H9 (cell line): ENCODE measurements at regions not wholly inside any gene's neighbourhood (a gene's known extent, or its start where the extent isn't known, plus 50 kb on each side); places are given as distances from the start of the nearest gene placed in this dataset.

Experiments used
- DNase-seq: peaks from one replicate; pipeline ENCODE4 v3.0.0-alpha.2; 2017
- H2AFZ ChIP-seq: one replicate; pipeline ENCODE4 v1.6.1; 2013; ENCODE audit warnings: mild to moderate bottlenecking, low read length, control low read depth, moderate library complexity
- H2AK5ac ChIP-seq: 2 replicates; pipeline ENCODE4 v1.6.1; 2013; ENCODE audit warnings: low read length, control low read depth, mixed read lengths; ENCODE audit not compliant: insufficient read length
- H2BK120ac ChIP-seq: one replicate; pipeline ENCODE4 v1.6.1; 2013; ENCODE audit warnings: low read depth, mild to moderate bottlenecking, low read length, control low read depth, inconsistent platforms; ENCODE audit not compliant: poor library complexity, severe bottlenecking
- H2BK12ac ChIP-seq: 2 replicates; pipeline ENCODE4 v1.6.1; 2013; ENCODE audit warnings: low read length, control low read depth, mixed read lengths, low read depth; ENCODE audit not compliant: insufficient read length
- H2BK15ac ChIP-seq: 2 replicates; pipeline ENCODE4 v1.6.1; 2013; ENCODE audit warnings: low read depth, low read length, control low read depth
- H2BK20ac ChIP-seq: one replicate; pipeline ENCODE4 v1.6.1; 2013; ENCODE audit warnings: low read depth, mild to moderate bottlenecking, low read length, control low read depth, inconsistent platforms; ENCODE audit not compliant: poor library complexity, severe bottlenecking
- H2BK5ac ChIP-seq: 2 replicates; pipeline ENCODE4 v1.6.1; 2013; ENCODE audit warnings: low read length, control low read depth, mixed read lengths; ENCODE audit not compliant: insufficient read length
- H3K14ac ChIP-seq: 2 replicates; pipeline ENCODE4 v1.6.1; 2013; ENCODE audit warnings: low read length, control low read depth; ENCODE audit not compliant: insufficient read depth
- H3K18ac ChIP-seq: 2 replicates; pipeline ENCODE4 v1.6.1; 2013; ENCODE audit warnings: low read depth, mild to moderate bottlenecking, mixed read lengths, low read length, control low read depth; ENCODE audit not compliant: insufficient read length
- H3K23ac ChIP-seq: 2 replicates; pipeline ENCODE4 v1.6.1; 2013; ENCODE audit warnings: low read length, control low read depth, mixed read lengths, low read depth; ENCODE audit not compliant: insufficient read length
- H3K23me2 ChIP-seq: 2 replicates; pipeline ENCODE4 v1.6.1; 2013; ENCODE audit warnings: low read depth, mild to moderate bottlenecking, mixed read lengths, low read length, control low read depth; ENCODE audit not compliant: insufficient read length, poor library complexity, severe bottlenecking
- H3K27ac ChIP-seq: 2 replicates; pipeline ENCODE4 v1.5.1; 2013; ENCODE audit warnings: low read length, control low read depth, mixed read lengths, low read depth; ENCODE audit not compliant: insufficient read length
- H3K27me3 ChIP-seq: 2 replicates; pipeline ENCODE4 v1.6.1; 2013; ENCODE audit warnings: low read length, control low read depth, inconsistent platforms; ENCODE audit not compliant: insufficient read depth
- H3K4ac ChIP-seq: 2 replicates; pipeline ENCODE4 v1.6.1; 2013; ENCODE audit warnings: low read depth, mild to moderate bottlenecking, control low read depth, inconsistent platforms, low read length, moderate library complexity
- H3K4me1 ChIP-seq: 2 replicates; pipeline ENCODE4 v1.6.1; 2013; ENCODE audit warnings: low read length, control low read depth, inconsistent platforms; ENCODE audit not compliant: insufficient read depth
- H3K4me2 ChIP-seq: 2 replicates; pipeline ENCODE4 v1.6.1; 2013; ENCODE audit warnings: low read length, control low read depth, mixed read lengths; ENCODE audit not compliant: insufficient read length, insufficient read depth
- H3K56ac ChIP-seq: 2 replicates; pipeline ENCODE4 v1.6.1; 2013; ENCODE audit warnings: low read depth, mild to moderate bottlenecking, mixed read lengths, low read length, control low read depth; ENCODE audit not compliant: insufficient read length
- H3K79me1 ChIP-seq: 2 replicates; pipeline ENCODE4 v1.6.1; 2013; ENCODE audit warnings: low read depth, mild to moderate bottlenecking, moderate library complexity, low read length, control low read depth, inconsistent platforms; ENCODE audit not compliant: insufficient read depth, poor library complexity, severe bottlenecking
- H3K79me2 ChIP-seq: 2 replicates; pipeline ENCODE4 v1.6.1; 2013; ENCODE audit warnings: low read length, control low read depth, inconsistent platforms; ENCODE audit not compliant: insufficient read depth
- H3K9ac ChIP-seq: 2 replicates; pipeline ENCODE4 v1.6.1; 2013; ENCODE audit warnings: low read length, control low read depth, mixed read lengths; ENCODE audit not compliant: insufficient read length; ENCODE audit errors: extremely low read depth
- H3K9me3 ChIP-seq: one replicate; pipeline ENCODE4 v1.6.1; 2013; ENCODE audit warnings: low read depth, low read length, inconsistent platforms; ENCODE audit not compliant: control insufficient read depth
- H3T11ph ChIP-seq: one replicate; pipeline ENCODE4 v1.6.1; 2013; ENCODE audit warnings: mild to moderate bottlenecking, low read length, control low read depth, inconsistent platforms
- H4K20me1 ChIP-seq: one replicate; pipeline ENCODE4 v1.6.1; 2013; ENCODE audit not compliant: control insufficient read depth, insufficient read length, insufficient read depth
- H4K5ac ChIP-seq: 2 replicates; pipeline ENCODE4 v1.6.1; 2013; ENCODE audit warnings: low read depth, mild to moderate bottlenecking, mixed read lengths, low read length, control low read depth; ENCODE audit not compliant: insufficient read length
- H4K8ac ChIP-seq: replicated peaks from 2 replicates; pipeline ENCODE4 v1.6.1; 2013; ENCODE audit warnings: low read length, control low read depth, mixed read lengths, low read depth; ENCODE audit not compliant: insufficient read length
- H4K91ac ChIP-seq: 2 replicates; pipeline ENCODE4 v1.6.1; 2013; ENCODE audit warnings: low read depth, mild to moderate bottlenecking, moderate library complexity, mixed read lengths, low read length, control low read depth; ENCODE audit not compliant: insufficient read length
- H3K27ac Mint-ChIP-seq, 3 experiments: 2 replicates in 2 of 3; 3 replicates in 1 of 3; pipeline ENCODE4 v1.8.0; 2020 to 2021; ENCODE audit warnings: mixed read lengths in 3 of 3, mild to moderate bottlenecking in 1 of 3, moderate library complexity in 1 of 3
- H3K27me3 Mint-ChIP-seq: 2 replicates; pipeline ENCODE4 v1.8.0; 2021; ENCODE audit warnings: low read depth, mild to moderate bottlenecking, moderate library complexity, mixed read lengths
- H3K36me3 Mint-ChIP-seq, 3 experiments: 2 replicates in 2 of 3; 3 replicates in 1 of 3; pipeline ENCODE4 v1.8.0; 2020 to 2021; ENCODE audit warnings: low read depth in 3 of 3, mixed read lengths in 3 of 3; ENCODE audit not compliant: insufficient read depth in 1 of 3
- H3K4me1 Mint-ChIP-seq, 2 experiments: 2 replicates each; pipeline ENCODE4 v1.8.0; 2020; ENCODE audit warnings: mixed read lengths in 2 of 2
- H3K4me3 Mint-ChIP-seq, 2 experiments: 2 replicates in 1 of 2; 3 replicates in 1 of 2; pipeline ENCODE4 v1.8.0; 2020 to 2021; ENCODE audit warnings: mild to moderate bottlenecking in 2 of 2, mixed read lengths in 2 of 2, moderate library complexity in 1 of 2
- H3K9me3 Mint-ChIP-seq, 2 experiments: 2 replicates in 1 of 2; 3 replicates in 1 of 2; pipeline ENCODE4 v1.8.0; 2020; ENCODE audit warnings: mild to moderate bottlenecking in 2 of 2, mixed read lengths in 2 of 2, moderate library complexity in 1 of 2
- CTCF ChIP-seq: fragments of 200-600 bp; sonication (generic); conservative IDR thresholded peaks from 3 replicates; pipeline ENCODE4 v1.8.0; 2021; ENCODE audit warnings: antibody characterized with exemption, mild to moderate bottlenecking
- WGBS: extraction: QIAGEN DNeasy Blood & Tissue Kit; methylation state at CpG from one replicate; pipeline ENCODE4 v1.1.7; 2013; ENCODE audit warnings: missing lambda C conversion rate, low lambda C conversion rate, mixed read lengths; ENCODE audit not compliant: insufficient read length; ENCODE audit errors: extremely low coverage; 5-methylcytosine and 5-hydroxymethylcytosine counted together

- Histone ChIP-seq H3K4ac (no peak overlapping the region), H3K4me2 (no peak overlapping the region), H3T11ph (no peak overlapping the region), H3K27me3 (no peaks in the 10 kb centered on the region), H4K8ac (no peak overlapping the region), H4K20me1 (no peaks in the 10 kb centered on the region), H2BK15ac (no peak overlapping the region), H2BK12ac (no peak overlapping the region), H3K4me1 (peaks cover 6% of the 10 kb centered on the region; the same call in 1 of the 2 replicates), H3K23ac (no peak overlapping the region), H3K14ac (no peak overlapping the region), H2BK120ac (no peak overlapping the region), H2BK5ac (no peak overlapping the region), H3K79me2 (no peaks in the 10 kb centered on the region), H3K23me2 (no peaks in the 10 kb centered on the region), H2BK20ac (no peak overlapping the region), H3K27ac (no peak overlapping the region), H2AFZ (no peak overlapping the region), H3K9ac (no peak overlapping the region), H4K91ac (no peak overlapping the region), H4K5ac (no peak overlapping the region), H3K9me3 (no peaks in the 10 kb centered on the region), H3K56ac (no peak overlapping the region), H3K18ac (no peak overlapping the region), H2AK5ac (no peak overlapping the region), H3K79me1 (no peaks in the 10 kb centered on the region)
- H3K27me3 Mint-ChIP-seq, result peaks cover 10% of the 10 kb centered on the region
- WGBS, result no CpG with 5 or more reads among the region's 6 CpGs
- H3K27ac Mint-ChIP-seq, result no peak overlapping the region; a peak in 1 of 7 replicates
- H3K9me3 Mint-ChIP-seq, result no peaks in the 10 kb centered on the region; a peak in 2 of 5 replicates
- no peaks in the 10 kb centered on the region for H3K36me3 Mint-ChIP-seq
- peak; percentile 15 for DNase-seq
- no peak overlapping the region; a peak in 1 of 5 replicates for H3K4me3 Mint-ChIP-seq
- peaks cover 40 to 45% of the 10 kb centered on the region in 2 experiments for H3K4me1 Mint-ChIP-seq
- no peak for TF ChIP-seq CTCF
Observed at GRCh38 chr6:4658486-4658885, 117.7 kb upstream of the CDYL start.
